Left cardiac atrium (tissue), 4 donors: ENCODE measurements at regions not wholly inside any gene's neighbourhood (a gene's known extent, or its start where the extent isn't known, plus 50 kb on each side); places are given as distances from the start of the nearest gene placed in this dataset.

Experiments used
- ATAC-seq, 2 donors: fragments of 200-7000 bp; cut with Tn5 transposase; one replicate each; pipeline ENCODE4 v1.9.1; 2020; ENCODE audit warnings: mild to moderate bottlenecking in 2 of 2, moderate library complexity in 2 of 2
- DNase-seq: peaks from one replicate; pipeline ENCODE4 v3.0.0-alpha.2; 2020
- intact Hi-C, 2 donors: fragments of 100-400 bp; cut with DNase I; formaldehyde crosslinking; loops; one replicate each; pipeline versions ENCODE4 v1.14.1 to v1.15.1; 2022 to 2023
- donor health status: DM: no; HTN: yes; CAD: no.
- donor health status: DM: no; HTN: yes; CAD: no; lungs with severe emphysema.
- donor health status: DM: yes; HTN: yes; CAD: no.
- donor health status: Dilated cardiomyopathy.

- ATAC-seq (no peak), DNase-seq (no peak)
- intact Hi-C loops, result no loop called here
Observed at GRCh38 chr22:47672526-47672925, 910.1 kb downstream of the TBC1D22A start.

GRCh38 chr22:47665151-47665550 lies 902.7 kb downstream of the TBC1D22A start:
- intact Hi-C loops, result no loop called here
- DNase-seq (no peak), ATAC-seq (no peak)

- intact Hi-C loops, result no loop called here
- ATAC-seq, result no peak
Observed at GRCh38 chr22:47663615-47664605, 901.5 kb downstream of the TBC1D22A start.

GRCh38 chr22:47659467-47660223 lies 897.2 kb downstream of the TBC1D22A start:
- no peak for DNase-seq
- intact Hi-C loops, result no loop called here
- ATAC-seq, result no peak

More at GRCh38 chr22:47663615-47664605, 901.5 kb downstream of the TBC1D22A start:
- DNase-seq, result no peak

- no peak for ATAC-seq
- no peak for DNase-seq
- intact Hi-C loops, result no loop called here
Observed at GRCh38 chr22:47658182-47658581, 895.7 kb downstream of the TBC1D22A start.

- intact Hi-C loops, result no loop called here
- ATAC-seq, result no peak
- DNase-seq, result no peak
Observed at GRCh38 chr22:47657224-47657623, 894.8 kb downstream of the TBC1D22A start.

GRCh38 chr22:47656806-47657205 lies 894.4 kb downstream of the TBC1D22A start:
- DNase-seq (no peak), ATAC-seq (no peak)
- intact Hi-C loops, result no loop called here

- intact Hi-C loops, result no loop called here
- no peak for ATAC-seq
- DNase-seq, result no peak
Observed at GRCh38 chr22:47655930-47656329, 893.5 kb downstream of the TBC1D22A start.

GRCh38 chr22:47654922-47655491 lies 892.6 kb downstream of the TBC1D22A start:
- DNase-seq (no peak), ATAC-seq (no peak)
- intact Hi-C loops, result no loop called here

GRCh38 chr22:47653921-47654320 lies 891.5 kb downstream of the TBC1D22A start:
- no peak for DNase-seq
- no peak for ATAC-seq
- intact Hi-C loops, result no loop called here

- intact Hi-C loops, result no loop called here
- no peak for ATAC-seq
- no peak for DNase-seq
Observed at GRCh38 chr22:47651216-47651987, 889.0 kb downstream of the TBC1D22A start.

GRCh38 chr22:47647720-47648119 lies 885.3 kb downstream of the TBC1D22A start:
- DNase-seq (no peak), ATAC-seq (no peak)
- intact Hi-C loops, result no loop called here

- ATAC-seq (no peak), DNase-seq (no peak)
- intact Hi-C loops, result no loop called here
Observed at GRCh38 chr22:47647181-47647580, 884.7 kb downstream of the TBC1D22A start.

GRCh38 chr22:47645923-47646322 lies 883.5 kb downstream of the TBC1D22A start:
- intact Hi-C loops, result no loop called here
- no peak for ATAC-seq
- DNase-seq, result no peak

GRCh38 chr22:47645450-47645914 lies 883.0 kb downstream of the TBC1D22A start:
- DNase-seq (no peak), ATAC-seq (no peak)
- intact Hi-C loops, result no loop called here

GRCh38 chr22:47634347-47634746 lies 871.9 kb downstream of the TBC1D22A start:
- ATAC-seq, result no peak
- intact Hi-C loops, result no loop called here
- DNase-seq, result no peak

- intact Hi-C loops, result no loop called here
- DNase-seq (no peak), ATAC-seq (no peak)
Observed at GRCh38 chr22:47633111-47633510, 870.7 kb downstream of the TBC1D22A start.

- no peak for ATAC-seq
Observed at GRCh38 chr22:47632701-47633100, 870.3 kb downstream of the TBC1D22A start.

GRCh38 chr22:47631571-47632102 lies 869.2 kb downstream of the TBC1D22A start:
- intact Hi-C loops, result no loop called here
- ATAC-seq, result no peak

More at GRCh38 chr22:47632701-47633100, 870.3 kb downstream of the TBC1D22A start:
- no peak for DNase-seq
- intact Hi-C loops, result no loop called here

More at GRCh38 chr22:47631571-47632102, 869.2 kb downstream of the TBC1D22A start:
- no peak for DNase-seq
